GM21381 (cell line): ENCODE measurements at regions not wholly inside any gene's neighbourhood (a gene's known extent, or its start where the extent isn't known, plus 50 kb on each side); places are given as distances from the start of the nearest gene placed in this dataset.

Experiments used
- ATAC-seq: cut with Tn5 transposase; IDR thresholded peaks from one replicate; pipeline ENCODE4 v1.9.1; 2021; ENCODE audit warnings: mild to moderate bottlenecking, moderate library complexity; ENCODE audit not compliant: unreplicated experiment

GRCh38 chr6:170178561-170179477 is 112.1 kb downstream of the DLL1 start:
- ATAC-seq, result no peak

- no peak for ATAC-seq
Observed at GRCh38 chr6:170177772-170178560, 112.9 kb downstream of the DLL1 start.

GRCh38 chr6:170176898-170177771 is 113.7 kb downstream of the DLL1 start:
- no peak for ATAC-seq

GRCh38 chr6:170176136-170176897 is 114.6 kb downstream of the DLL1 start:
- ATAC-seq, result no peak

GRCh38 chr6:170175644-170176135 is 115.2 kb downstream of the DLL1 start:
- no peak for ATAC-seq

- ATAC-seq, result no peak
Observed at GRCh38 chr6:170174771-170175643, 115.9 kb downstream of the DLL1 start.

GRCh38 chr6:170174124-170174770 is 116.6 kb downstream of the DLL1 start:
- ATAC-seq, result no peak

GRCh38 chr6:170173335-170173881 is 117.5 kb downstream of the DLL1 start:
- ATAC-seq, result no peak

- no peak for ATAC-seq
Observed at GRCh38 chr6:170172825-170173256, 118.0 kb downstream of the DLL1 start.

- no peak for ATAC-seq
Observed at GRCh38 chr6:170172392-170172791, 118.5 kb downstream of the DLL1 start.

GRCh38 chr6:170167657-170168159 is 123.2 kb downstream of the DLL1 start:
- ATAC-seq, result no peak

- no peak for ATAC-seq
Observed at GRCh38 chr6:170166511-170167122, 124.3 kb downstream of the DLL1 start.

- ATAC-seq, result no peak
Observed at GRCh38 chr6:170165471-170166117, 125.3 kb downstream of the DLL1 start.

- ATAC-seq, result no peak
Observed at GRCh38 chr6:170165085-170165470, 125.8 kb downstream of the DLL1 start.

- ATAC-seq, result no peak
Observed at GRCh38 chr6:170164271-170164900, 126.5 kb downstream of the DLL1 start.

GRCh38 chr6:170163405-170164170 is 127.3 kb downstream of the DLL1 start:
- no peak for ATAC-seq
